ENCODE measurements at regions not wholly inside any gene's neighbourhood (a gene's known extent, or its start where the extent isn't known, plus 50 kb on each side); places are given as distances from the start of the nearest gene placed in this dataset.

- FAIRE-seq, result no peak
Measured at GRCh38 chr22:47576908-47577307, 814.5 kb downstream of the TBC1D22A start.

DNA sequence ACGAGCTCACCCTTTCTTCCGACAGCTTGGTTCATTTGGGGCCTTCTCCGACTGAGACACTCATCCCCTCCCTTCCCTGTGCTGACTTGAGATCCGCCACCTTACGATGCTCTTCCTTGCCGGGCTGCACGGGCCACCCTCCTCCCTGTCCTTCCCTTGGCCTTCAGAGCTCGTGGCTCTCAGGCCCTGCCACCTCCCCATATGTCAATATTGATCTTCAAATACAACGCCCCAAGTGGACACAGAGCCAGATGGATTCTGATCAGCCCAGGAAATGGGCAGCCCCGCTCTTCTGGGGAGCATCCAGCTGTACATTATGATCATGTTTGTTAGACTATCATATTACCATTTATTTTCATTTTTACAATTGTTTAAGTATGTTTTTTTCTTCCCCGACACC lies 812.8 kb downstream of the TBC1D22A start:
- no peak for FAIRE-seq

DNA sequence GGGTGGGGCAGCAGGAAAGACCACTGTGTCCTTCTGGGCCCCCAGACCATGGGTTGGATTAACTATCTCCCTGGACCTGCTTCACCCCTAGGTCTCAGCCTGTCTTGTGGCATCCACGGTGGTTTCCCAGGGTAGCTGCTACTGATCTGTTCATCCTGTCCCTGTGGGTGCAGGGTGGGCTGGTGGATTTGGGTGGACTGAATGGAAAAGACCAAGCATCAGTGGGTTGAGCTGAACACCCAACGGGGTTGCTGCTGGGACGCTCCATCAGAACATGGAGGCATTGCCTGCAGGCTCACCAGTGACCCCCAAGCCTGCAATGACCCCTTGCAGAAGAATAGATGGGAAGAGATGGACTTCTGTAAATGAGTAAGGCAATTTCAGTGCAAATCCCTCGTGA lies 812.1 kb downstream of the TBC1D22A start:
- no peak for FAIRE-seq

GRCh38 chr22:47573141-47573540 lies 810.7 kb downstream of the TBC1D22A start:
- no peak for FAIRE-seq

DNA sequence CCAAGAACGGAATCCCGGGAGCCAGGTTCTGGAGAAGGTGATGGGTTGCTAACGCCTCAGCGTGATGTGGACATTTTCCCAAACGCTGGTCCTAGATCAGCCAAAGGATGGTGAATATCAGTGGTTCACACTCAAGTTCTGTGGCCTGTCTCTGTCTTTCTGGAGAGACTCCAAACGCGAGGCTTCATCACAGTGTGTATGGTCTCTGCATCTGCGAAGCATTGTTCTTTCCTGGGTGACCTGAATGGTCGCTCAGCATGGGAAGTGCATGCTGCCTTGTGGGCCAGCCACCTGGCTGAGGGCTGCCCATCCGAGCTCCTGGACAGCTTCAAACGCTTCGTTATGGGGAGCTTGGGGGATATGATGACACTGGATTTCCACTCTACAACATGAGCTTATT lies 810.0 kb downstream of the TBC1D22A start:
- no peak for FAIRE-seq

DNA sequence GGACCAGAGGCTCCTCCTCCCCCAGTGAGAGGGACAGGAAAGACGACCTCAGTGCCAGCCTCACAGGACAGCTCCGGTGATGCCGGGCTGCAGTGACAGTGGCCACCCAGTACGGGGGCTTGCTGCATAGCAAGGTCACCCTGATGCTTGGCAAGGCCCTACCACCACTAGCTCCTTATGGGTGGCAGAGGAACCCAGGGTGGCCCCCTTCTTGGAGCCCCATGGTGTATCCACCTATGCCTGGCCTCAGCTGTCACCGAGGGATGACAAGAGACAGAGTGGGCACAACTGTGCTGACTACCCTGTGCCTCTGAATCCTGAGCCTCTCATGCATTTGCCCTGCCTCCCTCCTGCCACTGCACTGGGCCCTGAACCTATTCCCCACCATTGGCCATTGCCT lies 809.2 kb downstream of the TBC1D22A start:
- no peak for FAIRE-seq

DNA sequence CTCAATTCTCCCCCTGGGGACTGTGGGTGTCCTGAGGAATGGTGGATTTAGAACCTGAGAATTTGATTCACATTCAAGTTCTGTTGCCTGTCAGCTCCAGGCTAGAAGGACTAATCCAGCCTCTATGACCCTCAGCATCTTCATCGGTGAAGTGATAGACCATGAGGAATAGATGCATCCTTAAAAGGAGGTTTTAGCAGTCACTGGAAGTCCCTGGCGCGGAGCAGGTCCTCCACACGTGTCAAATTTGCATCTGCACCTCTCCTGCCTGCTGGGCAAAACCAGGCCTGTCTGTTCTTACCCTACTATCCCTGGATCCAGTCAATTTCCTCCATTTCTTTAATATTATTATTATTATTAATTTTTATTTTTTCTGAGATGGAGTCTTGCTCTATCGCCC lies 808.4 kb downstream of the TBC1D22A start:
- no peak for FAIRE-seq

- FAIRE-seq, result no peak
Measured at GRCh38 chr22:47570300-47570685, 807.8 kb downstream of the TBC1D22A start.

- no peak for FAIRE-seq
Measured at GRCh38 chr22:47569389-47570299, 807.2 kb downstream of the TBC1D22A start.

DNA sequence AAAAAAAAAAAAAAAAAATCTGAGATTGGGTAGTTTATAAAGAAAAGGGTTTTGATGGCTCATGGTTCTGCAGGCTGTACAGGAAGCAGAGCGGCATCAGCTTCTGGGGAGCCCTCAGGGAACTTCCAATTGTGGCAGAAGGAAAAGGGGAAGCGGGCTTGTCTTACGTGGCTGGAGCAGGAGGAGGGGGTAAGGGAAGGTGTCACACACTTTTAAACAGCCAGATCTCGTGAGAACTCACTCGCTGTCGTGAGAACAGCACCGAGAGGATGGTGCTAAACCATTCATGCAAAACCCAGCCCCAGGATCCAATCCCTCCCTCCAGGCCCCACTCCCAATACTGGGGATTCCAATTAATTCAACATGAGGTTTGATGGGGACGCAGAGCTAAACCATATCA lies 806.2 kb downstream of the TBC1D22A start:
- FAIRE-seq, result no peak

GRCh38 chr22:47567126-47568090 lies 805.0 kb downstream of the TBC1D22A start:
- FAIRE-seq, result no peak

GRCh38 chr22:47566491-47566890 lies 804.0 kb downstream of the TBC1D22A start:
- FAIRE-seq, result no peak

DNA sequence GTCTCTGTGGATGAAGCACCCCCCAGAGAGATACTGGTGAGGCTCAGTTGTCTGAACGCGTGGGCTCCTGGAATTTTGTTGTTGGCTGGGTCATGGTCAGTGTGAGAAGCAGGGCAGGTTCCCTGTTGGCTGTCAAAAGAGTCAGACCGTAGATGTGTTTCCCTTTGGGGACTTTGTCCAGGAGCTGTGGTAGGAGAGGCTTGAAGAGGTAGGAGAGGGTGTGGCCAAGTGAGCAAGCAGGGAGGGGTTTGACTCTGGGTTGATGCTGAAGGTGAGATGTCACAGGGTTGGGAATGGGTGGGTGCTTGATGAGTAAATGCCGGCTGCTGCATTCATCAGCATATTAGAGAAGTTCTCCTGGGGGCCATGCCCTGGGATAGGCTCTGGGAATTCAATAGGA lies 803.2 kb downstream of the TBC1D22A start:
- no peak for FAIRE-seq

GRCh38 chr22:47564651-47565434 lies 802.4 kb downstream of the TBC1D22A start:
- FAIRE-seq, result no peak

GRCh38 chr22:47564158-47564450 lies 801.7 kb downstream of the TBC1D22A start:
- FAIRE-seq, result no peak

GRCh38 chr22:47563406-47564157 lies 801.1 kb downstream of the TBC1D22A start:
- FAIRE-seq, result no peak

- no peak for FAIRE-seq
Measured at GRCh38 chr22:47561766-47562165, 799.3 kb downstream of the TBC1D22A start.

DNA sequence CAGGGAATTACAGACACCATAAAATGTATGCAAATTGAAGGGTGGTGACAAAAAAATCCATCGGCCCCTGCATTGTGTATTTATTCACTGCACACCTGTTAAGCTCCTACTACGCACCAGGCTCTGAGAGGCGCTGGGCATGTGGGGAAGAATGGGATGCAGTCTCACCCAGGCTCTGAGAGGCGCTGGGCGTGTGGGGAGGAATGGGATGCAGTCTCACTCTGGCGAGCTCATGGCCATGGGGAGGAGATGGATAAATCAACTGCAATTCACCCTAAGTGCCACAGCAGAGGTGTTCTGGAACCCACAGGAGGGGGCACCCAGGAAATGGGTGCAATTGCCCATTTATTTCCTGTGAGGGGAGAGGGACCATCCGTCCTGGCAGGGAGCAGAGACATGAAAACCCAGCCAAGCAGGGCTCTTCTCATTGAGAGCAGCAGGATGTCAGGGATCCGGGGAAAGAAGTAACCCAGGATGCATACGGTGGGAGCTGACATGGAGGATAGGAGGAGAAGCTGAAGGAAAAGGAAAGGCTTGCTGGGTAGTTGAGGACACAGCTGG lies 798.7 kb downstream of the TBC1D22A start:
- no peak for FAIRE-seq

GRCh38 chr22:47558828-47559700 lies 796.6 kb downstream of the TBC1D22A start:
- FAIRE-seq, result no peak

DNA sequence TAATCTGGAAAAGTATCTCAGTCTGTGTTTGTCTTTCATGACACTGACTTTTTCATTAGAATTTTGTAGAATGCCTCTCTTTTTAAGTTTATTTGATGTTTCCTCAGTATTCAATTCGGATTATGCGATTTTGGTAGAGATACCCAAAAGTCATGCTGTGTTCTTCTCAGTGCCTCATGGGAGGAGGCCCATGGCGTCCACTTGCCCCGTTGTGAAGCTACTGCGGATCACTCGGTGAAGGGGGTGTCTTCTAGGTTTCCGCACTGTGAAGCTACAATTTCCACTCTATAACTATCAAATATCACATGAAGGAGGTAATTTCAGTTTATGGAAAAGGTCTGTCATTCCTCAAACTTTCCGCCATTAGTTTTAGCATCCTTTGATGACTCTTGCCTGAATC lies 794.0 kb downstream of the TBC1D22A start:
- FAIRE-seq, result no peak

- FAIRE-seq, result no peak
Measured at GRCh38 chr22:47553436-47553835, 791.0 kb downstream of the TBC1D22A start.
